ENCODE measurements at regions not wholly inside any gene's neighbourhood (a gene's known extent, or its start where the extent isn't known, plus 50 kb on each side); places are given as distances from the start of the nearest gene placed in this dataset.

DNA sequence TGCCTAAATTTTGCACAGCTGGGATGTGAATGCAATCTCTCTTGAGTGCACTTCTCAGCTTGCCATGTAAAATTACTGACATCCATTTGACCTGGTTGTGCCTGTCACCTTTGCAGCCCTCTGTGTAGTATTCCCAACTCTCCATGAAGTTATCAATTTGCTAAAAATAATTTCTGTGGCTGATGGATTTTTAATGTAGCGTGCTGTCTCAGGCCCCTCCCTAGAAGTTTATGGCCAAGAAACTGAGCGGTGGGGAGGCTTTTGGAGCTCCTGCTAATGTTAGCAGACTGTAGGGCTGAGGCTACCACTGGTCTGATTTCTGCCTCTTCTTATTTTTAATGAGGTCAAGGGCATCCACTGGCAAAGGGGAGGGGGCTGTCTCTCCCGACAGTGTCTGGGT is 577.0 kb upstream of the DPP6 start:
- no peak overlapping the region for H3K27ac Mint-ChIP-seq (ENCODE audit: unreplicated experiment)
- TF ChIP-seq, protein P1, sequence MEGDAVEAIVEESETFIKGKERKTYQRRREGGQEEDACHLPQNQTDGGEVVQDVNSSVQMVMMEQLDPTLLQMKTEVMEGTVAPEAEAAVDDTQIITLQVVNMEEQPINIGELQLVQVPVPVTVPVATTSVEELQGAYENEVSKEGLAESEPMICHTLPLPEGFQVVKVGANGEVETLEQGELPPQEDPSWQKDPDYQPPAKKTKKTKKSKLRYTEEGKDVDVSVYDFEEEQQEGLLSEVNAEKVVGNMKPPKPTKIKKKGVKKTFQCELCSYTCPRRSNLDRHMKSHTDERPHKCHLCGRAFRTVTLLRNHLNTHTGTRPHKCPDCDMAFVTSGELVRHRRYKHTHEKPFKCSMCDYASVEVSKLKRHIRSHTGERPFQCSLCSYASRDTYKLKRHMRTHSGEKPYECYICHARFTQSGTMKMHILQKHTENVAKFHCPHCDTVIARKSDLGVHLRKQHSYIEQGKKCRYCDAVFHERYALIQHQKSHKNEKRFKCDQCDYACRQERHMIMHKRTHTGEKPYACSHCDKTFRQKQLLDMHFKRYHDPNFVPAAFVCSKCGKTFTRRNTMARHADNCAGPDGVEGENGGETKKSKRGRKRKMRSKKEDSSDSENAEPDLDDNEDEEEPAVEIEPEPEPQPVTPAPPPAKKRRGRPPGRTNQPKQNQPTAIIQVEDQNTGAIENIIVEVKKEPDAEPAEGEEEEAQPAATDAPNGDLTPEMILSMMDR (IDR thresholded peaks at IDR 0.05) = no peak
- H3K36me3 Mint-ChIP-seq (ENCODE audit: unreplicated experiment) = no peaks in the 10 kb centered on the region
- H3K27me3 Mint-ChIP-seq (ENCODE audit: unreplicated experiment) = no peaks in the 10 kb centered on the region
- H3K4me3 Mint-ChIP-seq (ENCODE audit: unreplicated experiment) = no peak overlapping the region
- no peak for DNase-seq (ENCODE audit: extremely low spot score, unreplicated experiment)
- H3K9me3 Mint-ChIP-seq (ENCODE audit: unreplicated experiment) = peaks cover 63% of the 10 kb centered on the region
- no peaks in the 10 kb centered on the region for H3K4me1 Mint-ChIP-seq (ENCODE audit: unreplicated experiment)

DNA sequence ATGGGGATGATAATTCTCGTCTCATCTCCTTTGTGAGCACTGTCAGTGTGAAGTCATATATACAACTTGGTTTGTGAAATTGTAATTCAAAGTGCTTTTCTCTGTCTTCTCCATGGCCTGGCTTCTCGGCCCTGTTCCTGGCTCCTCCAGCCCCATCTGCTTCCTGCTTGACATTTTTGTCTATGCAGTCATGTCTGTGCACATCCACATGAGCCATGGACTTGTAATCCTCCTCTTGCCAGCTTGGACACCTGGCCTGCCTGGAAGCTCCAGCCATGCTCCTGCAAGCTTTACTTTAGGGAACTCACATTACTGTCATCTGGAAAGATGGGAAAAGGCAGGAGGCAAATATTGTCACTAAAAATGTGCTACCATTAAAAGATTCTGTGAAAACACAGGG is 576.0 kb upstream of the DPP6 start:
- no peaks in the 10 kb centered on the region for H3K4me1 Mint-ChIP-seq (ENCODE audit: unreplicated experiment)
- no peak overlapping the region for H3K4me3 Mint-ChIP-seq (ENCODE audit: unreplicated experiment)
- TF ChIP-seq, protein P1 (IDR thresholded peaks at IDR 0.05) = no peak
- peaks cover 61% of the 10 kb centered on the region for H3K9me3 Mint-ChIP-seq (ENCODE audit: unreplicated experiment)
- DNase-seq (ENCODE audit: extremely low spot score, unreplicated experiment) = no peak
- H3K27me3 Mint-ChIP-seq (ENCODE audit: unreplicated experiment) = no peaks in the 10 kb centered on the region
- no peaks in the 10 kb centered on the region for H3K36me3 Mint-ChIP-seq (ENCODE audit: unreplicated experiment)
- no peak overlapping the region for H3K27ac Mint-ChIP-seq (ENCODE audit: unreplicated experiment)

- no peak overlapping the region for H3K4me3 Mint-ChIP-seq (ENCODE audit: unreplicated experiment)
- H3K4me1 Mint-ChIP-seq (ENCODE audit: unreplicated experiment) = no peaks in the 10 kb centered on the region
- H3K9me3 Mint-ChIP-seq (ENCODE audit: unreplicated experiment) = peaks cover 64% of the 10 kb centered on the region
- no peaks in the 10 kb centered on the region for H3K27me3 Mint-ChIP-seq (ENCODE audit: unreplicated experiment)
- no peak overlapping the region for H3K27ac Mint-ChIP-seq (ENCODE audit: unreplicated experiment)
- no peak for DNase-seq (ENCODE audit: extremely low spot score, unreplicated experiment)
- TF ChIP-seq, protein P1 (IDR thresholded peaks at IDR 0.05) = no peak
- no peaks in the 10 kb centered on the region for H3K36me3 Mint-ChIP-seq (ENCODE audit: unreplicated experiment)
These were observed 555.9 kb upstream of the DPP6 start for GRCh38 chr7:153496257-153496656.

DNA sequence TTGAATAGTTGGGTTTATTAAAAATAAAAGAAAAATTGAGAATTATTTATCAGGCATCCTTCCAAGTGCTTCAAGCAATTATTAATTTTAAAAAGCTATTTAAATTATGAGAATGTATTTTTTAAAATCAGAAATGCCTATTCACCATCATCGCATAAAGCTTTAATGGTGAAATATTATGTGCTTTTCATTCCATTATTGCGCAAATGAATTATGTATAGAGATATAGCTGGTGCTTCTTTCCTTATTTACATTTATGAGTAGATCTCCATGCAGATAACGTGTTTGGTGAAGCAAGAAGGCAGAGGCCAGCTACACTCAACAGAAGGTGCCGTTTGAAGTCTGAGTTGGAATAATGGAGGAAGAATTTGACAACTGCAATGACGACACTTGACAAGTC is 549.1 kb upstream of the DPP6 start:
- no peak for DNase-seq (ENCODE audit: extremely low spot score, unreplicated experiment)
- peaks cover 53% of the 10 kb centered on the region for H3K9me3 Mint-ChIP-seq (ENCODE audit: unreplicated experiment)
- H3K27ac Mint-ChIP-seq (ENCODE audit: unreplicated experiment) = no peak overlapping the region
- H3K36me3 Mint-ChIP-seq (ENCODE audit: unreplicated experiment) = peaks cover 4% of the 10 kb centered on the region
- no peaks in the 10 kb centered on the region for H3K4me1 Mint-ChIP-seq (ENCODE audit: unreplicated experiment)
- TF ChIP-seq, protein P1 (IDR thresholded peaks at IDR 0.05) = no peak
- H3K27me3 Mint-ChIP-seq (ENCODE audit: unreplicated experiment) = no peaks in the 10 kb centered on the region
- H3K4me3 Mint-ChIP-seq (ENCODE audit: unreplicated experiment) = no peak overlapping the region

GRCh38 chr7:153504288-153505075 is 547.7 kb upstream of the DPP6 start:
- no peaks in the 10 kb centered on the region for H3K4me1 Mint-ChIP-seq (ENCODE audit: unreplicated experiment)
- H3K9me3 Mint-ChIP-seq (ENCODE audit: unreplicated experiment) = peaks cover 48% of the 10 kb centered on the region
- peaks cover 4% of the 10 kb centered on the region for H3K36me3 Mint-ChIP-seq (ENCODE audit: unreplicated experiment)
- no peak overlapping the region for H3K4me3 Mint-ChIP-seq (ENCODE audit: unreplicated experiment)
- H3K27ac Mint-ChIP-seq (ENCODE audit: unreplicated experiment) = no peak overlapping the region
- no peaks in the 10 kb centered on the region for H3K27me3 Mint-ChIP-seq (ENCODE audit: unreplicated experiment)
- DNase-seq (ENCODE audit: extremely low spot score, unreplicated experiment) = no peak
- TF ChIP-seq, protein P1 (IDR thresholded peaks at IDR 0.05) = no peak

Data from osteocyte (in vitro differentiated cells).